NCI-H1417 (cell line): ENCODE measurements at regions not wholly inside any gene's neighbourhood (a gene's known extent, or its start where the extent isn't known, plus 50 kb on each side); places are given as distances from the start of the nearest gene placed in this dataset.

Experiments used
- DNase-seq, 3 experiments: peaks; one replicate each; lab custom pipeline; 2025; lab: John Stamatoyannopoulos, UW

GRCh38 chr7:41039981-41040380, 662.9 kb downstream of the INHBA start:
- DNase-seq = no peak

- DNase-seq = no peak
Measured at GRCh38 chr7:41039386-41039953, 663.4 kb downstream of the INHBA start.

- no peak for DNase-seq
Measured at GRCh38 chr7:41038211-41038610, 664.7 kb downstream of the INHBA start.

- no peak for DNase-seq
Measured at GRCh38 chr7:41037691-41038090, 665.2 kb downstream of the INHBA start.

GRCh38 chr7:41035794-41036193, 667.1 kb downstream of the INHBA start:
- DNase-seq = no peak

- no peak for DNase-seq
Measured at GRCh38 chr7:41033500-41033899, 669.4 kb downstream of the INHBA start.

GRCh38 chr7:41030673-41031072, 672.2 kb downstream of the INHBA start:
- DNase-seq = no peak

- no peak for DNase-seq
Measured at GRCh38 chr7:41029072-41029499, 673.8 kb downstream of the INHBA start.

- DNase-seq = no peak
Measured at GRCh38 chr7:41028580-41028979, 674.3 kb downstream of the INHBA start.

- no peak for DNase-seq
Measured at GRCh38 chr7:41027428-41028115, 675.3 kb downstream of the INHBA start.

GRCh38 chr7:41024126-41024525, 678.8 kb downstream of the INHBA start:
- DNase-seq = no peak

- DNase-seq = no peak
Measured at GRCh38 chr7:41020056-41020455, 682.8 kb downstream of the INHBA start.

- DNase-seq = no peak
Measured at GRCh38 chr7:41013117-41013516, 689.8 kb downstream of the INHBA start.

- DNase-seq = no peak
Measured at GRCh38 chr7:41012041-41012440, 690.8 kb downstream of the INHBA start.

- DNase-seq = no peak
Measured at GRCh38 chr7:41010967-41011366, 691.9 kb downstream of the INHBA start.

- no peak for DNase-seq
Measured at GRCh38 chr7:41010418-41010817, 692.5 kb downstream of the INHBA start.

- no peak for DNase-seq
Measured at GRCh38 chr7:41007811-41008210, 695.1 kb downstream of the INHBA start.

GRCh38 chr7:41007351-41007751, 695.5 kb downstream of the INHBA start:
- DNase-seq = no peak

GRCh38 chr7:41006306-41006995, 696.4 kb downstream of the INHBA start:
- DNase-seq = no peak

- DNase-seq = no peak
Measured at GRCh38 chr7:41005374-41005901, 697.5 kb downstream of the INHBA start.

GRCh38 chr7:41003977-41004376, 698.9 kb downstream of the INHBA start:
- DNase-seq = no peak

- no peak for DNase-seq
Measured at GRCh38 chr7:41003611-41003940, 699.3 kb downstream of the INHBA start.
